ENCODE measurements at regions not wholly inside any gene's neighbourhood (a gene's known extent, or its start where the extent isn't known, plus 50 kb on each side); places are given as distances from the start of the nearest gene placed in this dataset.

DNA sequence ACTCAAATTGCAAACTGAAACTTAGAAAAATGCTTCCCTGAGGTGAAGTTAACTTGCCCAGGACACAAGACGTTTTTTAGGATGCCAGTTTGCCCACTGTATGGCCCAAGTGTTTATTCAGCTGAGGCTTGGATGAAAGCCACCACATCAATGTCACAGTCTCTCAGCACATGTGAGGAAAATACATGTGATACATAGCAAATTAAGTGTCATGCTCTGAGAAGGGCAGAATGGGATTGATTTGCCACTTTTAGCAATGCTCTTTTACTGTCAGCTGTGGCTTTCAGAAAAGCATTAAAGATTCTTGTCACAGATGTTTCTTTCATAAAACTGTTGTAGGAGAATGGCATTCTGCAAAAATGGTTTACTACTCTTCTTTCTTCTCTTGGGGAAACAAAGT is 165.5 kb downstream of the ZIC1 start:
- Histone ChIP-seq H3K4me2 (ENCODE audit: low read depth, low read length, poor library complexity, severe bottlenecking) (no peak overlapping the region), H3K9ac (ENCODE audit: low read length) (no peak overlapping the region), H3K9me3 (ENCODE audit: insufficient read depth, low read length) (no peaks in the 10 kb centered on the region), H3K9me2 (replicated peaks; ENCODE audit: insufficient read depth, low read length) (no peaks in the 10 kb centered on the region), H3K27me3 (ENCODE audit: low read length) (no peaks in the 10 kb centered on the region), H3K27ac (ENCODE audit: low read depth, low read length) (no peak overlapping the region), H2AFZ (ENCODE audit: low read depth, low read length, severe bottlenecking) (no peak overlapping the region), H3K36me3 (ENCODE audit: low read length) (no peaks in the 10 kb centered on the region), H3F3A (ENCODE audit: insufficient read depth) (no peaks in the 10 kb centered on the region), H4K20me1 (ENCODE audit: low read depth, low read length) (no peaks in the 10 kb centered on the region), H3K79me2 (ENCODE audit: insufficient read depth, low read length) (no peaks in the 10 kb centered on the region), H3K4me3 (ENCODE audit: insufficient read depth, low read length, poor library complexity, severe bottlenecking) (no peak overlapping the region)
- TF ChIP-seq CTCF (IDR thresholded peaks at IDR 0.05; ENCODE audit: insufficient read depth, low read length, poor library complexity, severe bottlenecking) (no peak), EZH2phosphoT487 (conservative IDR thresholded peaks at IDR 0.05; ENCODE audit: low read length) (no peak)

GRCh38 chr3:147575391-147575790 is 166.2 kb downstream of the ZIC1 start:
- no peaks in the 10 kb centered on the region for H4K20me1 ChIP-seq (ENCODE audit: low read depth, low read length)
- no peak overlapping the region for H2AFZ ChIP-seq (ENCODE audit: low read depth, low read length, severe bottlenecking)
- H3K4me2 ChIP-seq (ENCODE audit: low read depth, low read length, poor library complexity, severe bottlenecking), result no peak overlapping the region
- H3K9me2 ChIP-seq (replicated peaks; ENCODE audit: insufficient read depth, low read length), result no peaks in the 10 kb centered on the region
- H3F3A ChIP-seq (ENCODE audit: insufficient read depth), result no peaks in the 10 kb centered on the region
- H3K27me3 ChIP-seq (ENCODE audit: low read length), result no peaks in the 10 kb centered on the region
- H3K79me2 ChIP-seq (ENCODE audit: insufficient read depth, low read length), result no peaks in the 10 kb centered on the region
- no peak overlapping the region for H3K4me3 ChIP-seq (ENCODE audit: insufficient read depth, low read length, poor library complexity, severe bottlenecking)
- H3K27ac ChIP-seq (ENCODE audit: low read depth, low read length), result no peak overlapping the region
- TF ChIP-seq CTCF (IDR thresholded peaks at IDR 0.05; ENCODE audit: insufficient read depth, low read length, poor library complexity, severe bottlenecking) (no peak), EZH2phosphoT487 (conservative IDR thresholded peaks at IDR 0.05; ENCODE audit: low read length) (no peak)
- no peak overlapping the region for H3K9ac ChIP-seq (ENCODE audit: low read length)
- no peaks in the 10 kb centered on the region for H3K36me3 ChIP-seq (ENCODE audit: low read length)
- no peaks in the 10 kb centered on the region for H3K9me3 ChIP-seq (ENCODE audit: insufficient read depth, low read length)

- Histone ChIP-seq H4K20me1 (ENCODE audit: low read depth, low read length) (no peaks in the 10 kb centered on the region), H3K79me2 (ENCODE audit: insufficient read depth, low read length) (no peaks in the 10 kb centered on the region), H3K9me3 (ENCODE audit: insufficient read depth, low read length) (no peaks in the 10 kb centered on the region), H3K9me2 (replicated peaks; ENCODE audit: insufficient read depth, low read length) (no peaks in the 10 kb centered on the region), H3K4me2 (ENCODE audit: low read depth, low read length, poor library complexity, severe bottlenecking) (no peak overlapping the region), H3K4me3 (ENCODE audit: insufficient read depth, low read length, poor library complexity, severe bottlenecking) (no peak overlapping the region), H3K36me3 (ENCODE audit: low read length) (no peaks in the 10 kb centered on the region), H3K27ac (ENCODE audit: low read depth, low read length) (no peak overlapping the region), H3K9ac (ENCODE audit: low read length) (no peak overlapping the region), H2AFZ (ENCODE audit: low read depth, low read length, severe bottlenecking) (no peak overlapping the region), H3K27me3 (ENCODE audit: low read length) (no peaks in the 10 kb centered on the region), H3F3A (ENCODE audit: insufficient read depth) (no peaks in the 10 kb centered on the region)
- TF ChIP-seq EZH2phosphoT487 (conservative IDR thresholded peaks at IDR 0.05; ENCODE audit: low read length) (no peak), CTCF (IDR thresholded peaks at IDR 0.05; ENCODE audit: insufficient read depth, low read length, poor library complexity, severe bottlenecking) (no peak)
Measured at GRCh38 chr3:147582642-147583041, 173.5 kb downstream of the ZIC1 start.

GRCh38 chr3:147589016-147589415 is 179.9 kb downstream of the ZIC1 start:
- H3K9me2 ChIP-seq (replicated peaks; ENCODE audit: insufficient read depth, low read length), result no peaks in the 10 kb centered on the region
- H3K4me3 ChIP-seq (ENCODE audit: insufficient read depth, low read length, poor library complexity, severe bottlenecking), result no peak overlapping the region
- TF ChIP-seq EZH2phosphoT487 (conservative IDR thresholded peaks at IDR 0.05; ENCODE audit: low read length) (no peak), CTCF (IDR thresholded peaks at IDR 0.05; ENCODE audit: insufficient read depth, low read length, poor library complexity, severe bottlenecking) (no peak)
- no peaks in the 10 kb centered on the region for H3K36me3 ChIP-seq (ENCODE audit: low read length)
- no peaks in the 10 kb centered on the region for H3K27me3 ChIP-seq (ENCODE audit: low read length)
- H4K20me1 ChIP-seq (ENCODE audit: low read depth, low read length), result no peaks in the 10 kb centered on the region
- no peaks in the 10 kb centered on the region for H3K79me2 ChIP-seq (ENCODE audit: insufficient read depth, low read length)
- H3K9ac ChIP-seq (ENCODE audit: low read length), result no peak overlapping the region
- no peak overlapping the region for H2AFZ ChIP-seq (ENCODE audit: low read depth, low read length, severe bottlenecking)
- no peaks in the 10 kb centered on the region for H3F3A ChIP-seq (ENCODE audit: insufficient read depth)
- no peak overlapping the region for H3K27ac ChIP-seq (ENCODE audit: low read depth, low read length)
- no peaks in the 10 kb centered on the region for H3K9me3 ChIP-seq (ENCODE audit: insufficient read depth, low read length)
- no peak overlapping the region for H3K4me2 ChIP-seq (ENCODE audit: low read depth, low read length, poor library complexity, severe bottlenecking)
